Fibroblast of pulmonary artery (primary cell): ENCODE measurements at regions not wholly inside any gene's neighbourhood (a gene's known extent, or its start where the extent isn't known, plus 50 kb on each side); places are given as distances from the start of the nearest gene placed in this dataset.

Source experiments
- DNase-seq: peaks from one replicate; pipeline ENCODE4 v3.0.0-alpha.2; 2010; ENCODE audit warnings: low read depth
- H3K4me3 ChIP-seq: replicated peaks from 2 replicates; pipeline ENCODE4 v1.5.1; 2011; ENCODE audit warnings: low read depth, mild to moderate bottlenecking, control low read depth, low read length, moderate library complexity
- TF ChIP-seq, protein P1 (sequence below): IDR thresholded peaks from 2 replicates; pipeline ENCODE4 v1.5.1; 2011; ENCODE audit warnings: mild to moderate bottlenecking, control low read depth, low read length, inconsistent platforms; ENCODE audit errors: missing control alignments

DNA sequence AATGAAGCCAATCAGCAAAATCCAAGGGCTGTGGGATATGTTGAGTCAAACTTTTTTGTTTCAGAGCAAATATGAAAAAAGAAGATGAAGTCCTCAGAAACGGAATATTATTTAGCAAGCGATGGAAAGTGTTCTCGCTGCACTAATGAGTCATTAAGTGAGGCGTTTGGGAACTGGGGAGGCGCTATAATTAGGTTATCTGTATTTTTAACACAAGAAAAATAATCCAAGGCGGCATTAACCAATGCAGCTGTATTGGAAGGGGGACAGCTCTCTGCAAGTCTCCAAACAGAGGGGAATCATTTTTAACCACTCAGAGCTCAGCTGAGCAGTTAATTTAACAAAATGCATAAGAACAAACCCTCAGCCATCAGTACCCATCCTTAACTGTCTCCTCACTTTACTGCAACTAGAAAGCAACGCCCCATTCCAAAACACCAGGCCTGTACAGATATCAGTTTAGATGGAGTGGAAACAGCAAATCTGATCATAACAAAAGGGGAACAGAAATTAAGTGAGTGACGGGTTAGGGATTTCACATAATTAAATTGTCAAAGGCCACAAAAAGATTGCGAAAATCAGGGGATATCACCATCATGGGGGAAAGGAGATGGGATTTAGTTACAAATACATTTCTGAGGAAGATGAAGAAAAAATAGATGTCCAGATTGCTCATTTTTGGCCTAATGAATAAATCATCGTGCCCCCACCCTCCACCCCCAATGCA lies 211.0 kb upstream of the TOX3 start:
- TF ChIP-seq, protein P1, sequence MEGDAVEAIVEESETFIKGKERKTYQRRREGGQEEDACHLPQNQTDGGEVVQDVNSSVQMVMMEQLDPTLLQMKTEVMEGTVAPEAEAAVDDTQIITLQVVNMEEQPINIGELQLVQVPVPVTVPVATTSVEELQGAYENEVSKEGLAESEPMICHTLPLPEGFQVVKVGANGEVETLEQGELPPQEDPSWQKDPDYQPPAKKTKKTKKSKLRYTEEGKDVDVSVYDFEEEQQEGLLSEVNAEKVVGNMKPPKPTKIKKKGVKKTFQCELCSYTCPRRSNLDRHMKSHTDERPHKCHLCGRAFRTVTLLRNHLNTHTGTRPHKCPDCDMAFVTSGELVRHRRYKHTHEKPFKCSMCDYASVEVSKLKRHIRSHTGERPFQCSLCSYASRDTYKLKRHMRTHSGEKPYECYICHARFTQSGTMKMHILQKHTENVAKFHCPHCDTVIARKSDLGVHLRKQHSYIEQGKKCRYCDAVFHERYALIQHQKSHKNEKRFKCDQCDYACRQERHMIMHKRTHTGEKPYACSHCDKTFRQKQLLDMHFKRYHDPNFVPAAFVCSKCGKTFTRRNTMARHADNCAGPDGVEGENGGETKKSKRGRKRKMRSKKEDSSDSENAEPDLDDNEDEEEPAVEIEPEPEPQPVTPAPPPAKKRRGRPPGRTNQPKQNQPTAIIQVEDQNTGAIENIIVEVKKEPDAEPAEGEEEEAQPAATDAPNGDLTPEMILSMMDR: no peak
- no peak for DNase-seq
- H3K4me3 ChIP-seq: no peak overlapping the region

DNA sequence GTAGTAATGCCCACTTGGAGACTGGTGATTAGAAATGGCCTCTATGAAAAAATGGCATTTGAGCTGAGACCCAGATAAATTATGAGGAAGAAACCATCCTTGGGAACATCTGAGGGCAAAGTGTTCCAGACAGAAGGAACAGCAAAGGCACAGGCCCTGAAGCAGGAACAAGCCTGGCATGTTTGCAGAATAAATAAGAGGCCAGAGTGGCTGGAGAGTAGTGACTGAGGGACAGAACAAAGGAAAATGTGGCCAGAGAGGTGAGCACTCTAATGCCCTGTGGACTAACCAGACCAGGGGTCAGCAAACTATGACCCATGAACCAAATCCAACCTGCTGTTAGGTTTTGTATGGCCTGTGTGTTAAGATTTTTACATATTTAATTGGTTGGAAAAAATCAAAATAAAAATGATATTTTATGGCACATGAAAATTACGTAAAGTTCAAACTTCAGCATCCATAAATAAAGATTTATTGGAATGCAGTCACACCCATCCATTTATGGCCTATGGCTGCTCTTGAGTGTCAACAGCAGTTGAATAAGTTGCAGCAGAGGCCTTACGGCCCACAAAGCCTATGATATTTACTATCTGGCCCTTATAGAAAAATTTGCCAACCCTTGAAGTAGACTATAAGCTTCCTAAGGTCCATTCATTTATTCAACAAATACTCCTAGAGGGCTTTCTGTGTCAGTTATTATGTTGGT lies 210.0 kb upstream of the TOX3 start:
- TF ChIP-seq, protein P1: no peak

DNA sequence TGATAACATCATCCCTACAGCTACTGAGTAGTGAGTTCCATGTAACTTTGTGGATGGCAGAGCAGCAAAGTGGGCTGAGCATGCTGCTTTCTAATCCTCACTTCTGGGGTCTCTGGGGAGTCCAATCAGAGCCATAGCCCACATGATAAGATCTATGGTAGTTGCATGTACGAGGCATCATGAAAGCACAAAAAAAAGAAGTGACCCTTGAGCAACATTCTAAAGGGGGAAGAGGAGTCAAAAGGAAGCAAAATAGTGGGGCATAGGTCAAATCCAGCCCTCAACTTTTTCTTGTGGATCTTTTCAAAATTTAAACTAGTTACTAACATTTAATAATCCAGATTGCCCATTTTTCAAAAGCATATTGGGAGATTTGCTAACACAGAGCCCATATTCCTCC lies 208.5 kb upstream of the TOX3 start:
- no peak for DNase-seq
- no peak overlapping the region for H3K4me3 ChIP-seq
- TF ChIP-seq, protein P1: no peak

More for the DNA sequence above, 210.0 kb upstream of the TOX3 start:
- DNase-seq: no peak
- no peak overlapping the region for H3K4me3 ChIP-seq

GRCh38 chr16:52751035-52751434 lies 204.1 kb upstream of the TOX3 start:
- TF ChIP-seq, protein P1: no peak
- DNase-seq: no peak
- no peak overlapping the region for H3K4me3 ChIP-seq

GRCh38 chr16:52748741-52749140 lies 201.8 kb upstream of the TOX3 start:
- H3K4me3 ChIP-seq: no peak overlapping the region
- DNase-seq: no peak
- TF ChIP-seq, protein P1: no peak

- TF ChIP-seq, protein P1: no peak
- no peak for DNase-seq
- H3K4me3 ChIP-seq: no peak overlapping the region
Observed at GRCh38 chr16:52747088-52747595, 200.2 kb upstream of the TOX3 start.
